H1 (cell line): ENCODE measurements at regions not wholly inside any gene's neighbourhood (a gene's known extent, or its start where the extent isn't known, plus 50 kb on each side); places are given as distances from the start of the nearest gene placed in this dataset.

Experiments used
- ASH2L ChIP-seq: fragments of 200-600, 300-600 bp; sonication (generic); IDR thresholded peaks from one replicate; pipeline ENCODE4 v1.7.1; 2017; ENCODE audit warnings: low read length
- CHD2 ChIP-seq: IDR thresholded peaks from 2 replicates; pipeline ENCODE4 v1.6.1; 2012; ENCODE audit warnings: low read length, improper control_type of control experiment
- EGR1 ChIP-seq: IDR thresholded peaks from 2 replicates; pipeline ENCODE4 v1.6.1; 2011; ENCODE audit warnings: low read depth, low read length, borderline replicate concordance
- HDAC2 ChIP-seq, 2 experiments: fragments of 300-600 bp in 1 of 2; sonication (generic) in 1 of 2; IDR thresholded peaks; 2 replicates each; pipeline ENCODE4 v1.6.1; 2011 to 2012; ENCODE audit warnings: low read depth in 2 of 2, low read length in 2 of 2, mild to moderate bottlenecking in 2 of 2, moderate library complexity in 2 of 2, borderline replicate concordance in 1 of 2, inconsistent platforms in 1 of 2
- RXRA ChIP-seq: IDR thresholded peaks from 2 replicates; pipeline ENCODE4 v1.6.1; 2011; ENCODE audit warnings: low read depth, mild to moderate bottlenecking, low read length, moderate library complexity; ENCODE audit not compliant: insufficient read depth
- SUZ12 ChIP-seq: fragments of 200-600 bp; sonication (generic); IDR thresholded peaks from 2 replicates; pipeline ENCODE4 v1.6.1; 2012; ENCODE audit warnings: mild to moderate bottlenecking, inconsistent platforms, low read length, moderate library complexity, mixed read lengths
- TBP ChIP-seq: IDR thresholded peaks from 2 replicates; pipeline ENCODE4 v1.6.1; 2011; ENCODE audit warnings: low read depth, low read length, improper control_type of control experiment
- TF ChIP-seq, protein P1 (sequence below): fragments of 300-600 bp; sonication (generic); IDR thresholded peaks from 2 replicates; pipeline ENCODE4 v1.7.1; 2012; ENCODE audit warnings: low read length, moderate library complexity, mild to moderate bottlenecking, inconsistent platforms; ENCODE audit not compliant: insufficient replicate concordance
- TF ChIP-seq, protein P2 (sequence below): IDR thresholded peaks from 2 replicates; pipeline ENCODE4 v1.6.1; 2012; ENCODE audit warnings: inconsistent platforms

DNA sequence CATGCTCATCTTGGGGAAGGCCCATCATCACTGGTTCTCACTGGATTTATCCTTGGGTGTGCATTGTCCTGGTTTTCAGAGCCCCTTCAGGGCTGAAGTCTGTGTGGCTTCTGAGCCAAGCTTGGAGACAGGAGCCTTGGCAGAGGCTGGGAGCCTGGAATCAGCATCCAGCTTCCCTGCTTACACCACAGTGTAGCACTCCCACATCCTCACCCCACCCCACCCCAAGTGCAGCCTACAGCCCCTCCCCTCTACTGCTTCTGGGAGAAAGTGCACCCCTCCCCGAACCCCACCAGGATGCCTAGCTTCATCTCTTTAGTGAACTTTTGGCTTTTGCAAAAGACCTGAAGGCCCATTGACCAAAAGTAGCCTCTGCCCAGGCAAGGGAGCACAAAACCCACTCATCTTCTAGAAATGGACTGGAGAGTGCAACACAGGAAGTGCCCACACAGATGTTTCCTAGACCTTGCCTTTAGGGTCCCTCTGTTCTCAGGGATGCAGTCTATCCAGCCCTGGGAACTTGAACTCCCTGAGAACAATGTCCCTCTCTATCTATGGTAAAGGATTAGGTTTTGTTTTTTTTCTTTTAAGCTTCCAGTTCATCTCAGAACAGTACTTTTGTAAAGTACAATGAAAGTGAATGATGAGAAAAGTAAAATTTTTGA is 189.7 kb downstream of the PALM2AKAP2 start (continued):
- TF ChIP-seq, protein P1, sequence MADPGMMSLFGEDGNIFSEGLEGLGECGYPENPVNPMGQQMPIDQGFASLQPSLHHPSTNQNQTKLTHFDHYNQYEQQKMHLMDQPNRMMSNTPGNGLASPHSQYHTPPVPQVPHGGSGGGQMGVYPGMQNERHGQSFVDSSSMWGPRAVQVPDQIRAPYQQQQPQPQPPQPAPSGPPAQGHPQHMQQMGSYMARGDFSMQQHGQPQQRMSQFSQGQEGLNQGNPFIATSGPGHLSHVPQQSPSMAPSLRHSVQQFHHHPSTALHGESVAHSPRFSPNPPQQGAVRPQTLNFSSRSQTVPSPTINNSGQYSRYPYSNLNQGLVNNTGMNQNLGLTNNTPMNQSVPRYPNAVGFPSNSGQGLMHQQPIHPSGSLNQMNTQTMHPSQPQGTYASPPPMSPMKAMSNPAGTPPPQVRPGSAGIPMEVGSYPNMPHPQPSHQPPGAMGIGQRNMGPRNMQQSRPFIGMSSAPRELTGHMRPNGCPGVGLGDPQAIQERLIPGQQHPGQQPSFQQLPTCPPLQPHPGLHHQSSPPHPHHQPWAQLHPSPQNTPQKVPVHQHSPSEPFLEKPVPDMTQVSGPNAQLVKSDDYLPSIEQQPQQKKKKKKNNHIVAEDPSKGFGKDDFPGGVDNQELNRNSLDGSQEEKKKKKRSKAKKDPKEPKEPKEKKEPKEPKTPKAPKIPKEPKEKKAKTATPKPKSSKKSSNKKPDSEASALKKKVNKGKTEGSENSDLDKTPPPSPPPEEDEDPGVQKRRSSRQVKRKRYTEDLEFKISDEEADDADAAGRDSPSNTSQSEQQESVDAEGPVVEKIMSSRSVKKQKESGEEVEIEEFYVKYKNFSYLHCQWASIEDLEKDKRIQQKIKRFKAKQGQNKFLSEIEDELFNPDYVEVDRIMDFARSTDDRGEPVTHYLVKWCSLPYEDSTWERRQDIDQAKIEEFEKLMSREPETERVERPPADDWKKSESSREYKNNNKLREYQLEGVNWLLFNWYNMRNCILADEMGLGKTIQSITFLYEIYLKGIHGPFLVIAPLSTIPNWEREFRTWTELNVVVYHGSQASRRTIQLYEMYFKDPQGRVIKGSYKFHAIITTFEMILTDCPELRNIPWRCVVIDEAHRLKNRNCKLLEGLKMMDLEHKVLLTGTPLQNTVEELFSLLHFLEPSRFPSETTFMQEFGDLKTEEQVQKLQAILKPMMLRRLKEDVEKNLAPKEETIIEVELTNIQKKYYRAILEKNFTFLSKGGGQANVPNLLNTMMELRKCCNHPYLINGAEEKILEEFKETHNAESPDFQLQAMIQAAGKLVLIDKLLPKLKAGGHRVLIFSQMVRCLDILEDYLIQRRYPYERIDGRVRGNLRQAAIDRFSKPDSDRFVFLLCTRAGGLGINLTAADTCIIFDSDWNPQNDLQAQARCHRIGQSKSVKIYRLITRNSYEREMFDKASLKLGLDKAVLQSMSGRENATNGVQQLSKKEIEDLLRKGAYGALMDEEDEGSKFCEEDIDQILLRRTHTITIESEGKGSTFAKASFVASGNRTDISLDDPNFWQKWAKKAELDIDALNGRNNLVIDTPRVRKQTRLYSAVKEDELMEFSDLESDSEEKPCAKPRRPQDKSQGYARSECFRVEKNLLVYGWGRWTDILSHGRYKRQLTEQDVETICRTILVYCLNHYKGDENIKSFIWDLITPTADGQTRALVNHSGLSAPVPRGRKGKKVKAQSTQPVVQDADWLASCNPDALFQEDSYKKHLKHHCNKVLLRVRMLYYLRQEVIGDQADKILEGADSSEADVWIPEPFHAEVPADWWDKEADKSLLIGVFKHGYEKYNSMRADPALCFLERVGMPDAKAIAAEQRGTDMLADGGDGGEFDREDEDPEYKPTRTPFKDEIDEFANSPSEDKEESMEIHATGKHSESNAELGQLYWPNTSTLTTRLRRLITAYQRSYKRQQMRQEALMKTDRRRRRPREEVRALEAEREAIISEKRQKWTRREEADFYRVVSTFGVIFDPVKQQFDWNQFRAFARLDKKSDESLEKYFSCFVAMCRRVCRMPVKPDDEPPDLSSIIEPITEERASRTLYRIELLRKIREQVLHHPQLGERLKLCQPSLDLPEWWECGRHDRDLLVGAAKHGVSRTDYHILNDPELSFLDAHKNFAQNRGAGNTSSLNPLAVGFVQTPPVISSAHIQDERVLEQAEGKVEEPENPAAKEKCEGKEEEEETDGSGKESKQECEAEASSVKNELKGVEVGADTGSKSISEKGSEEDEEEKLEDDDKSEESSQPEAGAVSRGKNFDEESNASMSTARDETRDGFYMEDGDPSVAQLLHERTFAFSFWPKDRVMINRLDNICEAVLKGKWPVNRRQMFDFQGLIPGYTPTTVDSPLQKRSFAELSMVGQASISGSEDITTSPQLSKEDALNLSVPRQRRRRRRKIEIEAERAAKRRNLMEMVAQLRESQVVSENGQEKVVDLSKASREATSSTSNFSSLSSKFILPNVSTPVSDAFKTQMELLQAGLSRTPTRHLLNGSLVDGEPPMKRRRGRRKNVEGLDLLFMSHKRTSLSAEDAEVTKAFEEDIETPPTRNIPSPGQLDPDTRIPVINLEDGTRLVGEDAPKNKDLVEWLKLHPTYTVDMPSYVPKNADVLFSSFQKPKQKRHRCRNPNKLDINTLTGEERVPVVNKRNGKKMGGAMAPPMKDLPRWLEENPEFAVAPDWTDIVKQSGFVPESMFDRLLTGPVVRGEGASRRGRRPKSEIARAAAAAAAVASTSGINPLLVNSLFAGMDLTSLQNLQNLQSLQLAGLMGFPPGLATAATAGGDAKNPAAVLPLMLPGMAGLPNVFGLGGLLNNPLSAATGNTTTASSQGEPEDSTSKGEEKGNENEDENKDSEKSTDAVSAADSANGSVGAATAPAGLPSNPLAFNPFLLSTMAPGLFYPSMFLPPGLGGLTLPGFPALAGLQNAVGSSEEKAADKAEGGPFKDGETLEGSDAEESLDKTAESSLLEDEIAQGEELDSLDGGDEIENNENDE, result no peak
- TF ChIP-seq RXRA (no peak), HDAC2 (IDR thresholded peaks at IDR 0.05; ENCODE audit: borderline replicate concordance in 1 of 2, low read depth in 2 of 2, low read length in 2 of 2) (no peak), SUZ12 (no peak), EGR1 (no peak), TBP (no peak), ASH2L (no peak), CHD2 (no peak)
- TF ChIP-seq, protein P2, sequence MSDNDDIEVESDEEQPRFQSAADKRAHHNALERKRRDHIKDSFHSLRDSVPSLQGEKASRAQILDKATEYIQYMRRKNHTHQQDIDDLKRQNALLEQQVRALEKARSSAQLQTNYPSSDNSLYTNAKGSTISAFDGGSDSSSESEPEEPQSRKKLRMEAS, result no peak
